ENCODE measurements at regions not wholly inside any gene's neighbourhood (a gene's known extent, or its start where the extent isn't known, plus 50 kb on each side); places are given as distances from the start of the nearest gene placed in this dataset.

DNA sequence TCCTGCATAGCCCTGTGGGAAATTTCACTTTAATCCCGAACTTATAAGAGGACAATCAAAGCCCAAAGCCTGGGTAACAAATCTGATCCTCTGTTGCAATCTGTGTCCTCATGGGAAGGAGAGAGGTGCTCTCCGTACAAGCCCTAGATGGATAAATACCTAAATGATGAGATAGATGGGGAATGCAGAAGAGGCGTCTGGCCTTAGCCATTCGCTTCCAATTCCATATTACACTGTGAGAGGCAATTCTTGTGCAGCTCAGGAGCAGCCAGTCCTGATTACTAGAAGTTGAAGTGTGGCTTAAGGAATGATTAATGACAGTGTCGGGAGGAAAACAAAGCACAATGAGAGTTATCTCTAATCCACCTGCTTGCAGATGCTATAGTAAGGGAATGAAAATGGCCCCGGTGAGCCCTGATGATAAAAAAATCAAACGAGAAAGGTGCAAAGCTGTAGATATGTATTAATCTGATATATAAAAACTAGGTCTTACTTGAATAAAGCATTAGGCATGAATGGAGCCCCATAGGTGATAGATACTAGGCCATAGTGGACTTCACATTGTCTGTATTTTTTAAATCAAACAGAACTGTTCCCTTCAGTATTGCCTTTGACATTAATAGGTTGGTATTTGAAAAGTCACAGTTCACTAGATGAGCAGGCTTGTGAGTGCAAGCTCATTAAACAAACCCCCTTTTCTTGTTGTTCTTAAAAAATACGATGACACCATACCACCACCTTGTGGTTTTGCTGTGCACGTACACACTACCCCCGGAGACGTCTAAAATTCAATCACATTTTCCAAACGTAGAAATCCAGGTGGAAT, 54.2 kb upstream of the TMCO5A start:
- peak; percentile 1 for DNase-seq

- DNase-seq, result no peak
Observed at GRCh38 chr15:37880835-37881153, 53.6 kb upstream of the TMCO5A start.

GRCh38 chr15:37881237-37882013, 53.0 kb upstream of the TMCO5A start:
- no peak for DNase-seq

DNA sequence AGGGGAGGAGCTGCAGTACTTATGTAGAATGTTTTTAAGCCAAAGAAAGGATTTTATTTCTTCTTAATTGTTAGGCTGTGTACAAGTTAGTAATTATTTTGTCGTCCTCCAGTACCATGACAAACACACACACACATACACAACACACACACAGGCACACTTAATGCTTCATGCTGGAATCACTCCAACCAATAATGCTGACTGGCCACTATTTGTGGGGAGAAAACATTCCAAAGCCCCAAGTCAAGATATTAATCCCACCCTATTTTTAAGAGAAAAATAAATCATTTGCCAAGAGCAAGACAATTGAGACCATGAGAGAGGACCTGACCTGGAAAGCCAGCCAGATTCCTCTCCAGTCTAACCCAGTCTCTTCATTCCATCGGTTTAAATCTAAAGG, 51.8 kb upstream of the TMCO5A start:
- DNase-seq, result no peak

All from stimulated activated CD4-positive, alpha-beta T cell treated with anti-CD3 and anti-CD28 coated beads, Interleukin-15, amount 100 ng/mL, for 24 hours (primary cell).